K562 (cell line): ENCODE measurements at regions not wholly inside any gene's neighbourhood (a gene's known extent, or its start where the extent isn't known, plus 50 kb on each side); places are given as distances from the start of the nearest gene placed in this dataset.

Source experiments
- ATAC-seq: fragments of 200-7000 bp; cut with Tn5 transposase; 3 replicates; pipeline ENCODE4 v1.9.1; 2020; ENCODE audit warnings: moderate library complexity
- BruUV-seq: library from RNA; stranded (reverse); fragments of 400-500 nt; replicated peaks from 2 replicates; lab custom pipeline; 2021; lab: Mats Ljungman, UMichigan
- CTCF ChIA-PET: fragments of 300-600 bp; formaldehyde crosslinking; extraction: SDS; loops from one replicate; lab custom pipeline; 2021; ENCODE audit warnings: low intra/inter-chr PET ratio; lab: Yijun Ruan, JAX
- POLR2A ChIA-PET: fragments of 300-600, 350-650 bp; sonication (Branson Sonifier 250); formaldehyde crosslinking; extraction: SDS; loops from one replicate; lab custom pipeline; 2021; ENCODE audit warnings: antibody characterized with exemption, inconsistent platforms; lab: Yijun Ruan, JAX
- DNase-seq, 4 experiments: peaks; one replicate each; pipeline versions ENCODE4 v3.0.0 to v3.0.0-alpha.2; 2011 to 2018; ENCODE audit warnings: low spot score in 3 of 4, mixed read lengths in 3 of 4; ENCODE audit errors: extremely low read depth in 1 of 4
- FAIRE-seq: peaks from 2 replicates; lab custom pipeline; 2011; peaks lifted over from hg19 to GRCh38; lab: Jason Lieb, UNC
- H2AFZ ChIP-seq: 2 replicates; pipeline ENCODE4 v1.6.0; 2011; ENCODE audit warnings: low read depth, low read length, control low read depth, inconsistent platforms
- H3K27ac ChIP-seq: fragments of 200-600 bp; 3 replicates; pipeline ENCODE4 v1.8.0; 2011; ENCODE audit warnings: low read depth, mild to moderate bottlenecking, control low read depth, inconsistent platforms, low read length, moderate library complexity, mixed read lengths; ENCODE audit errors: extremely low read depth
- H3K27me3 ChIP-seq, 2 experiments: fragments of 300-600 bp in 1 of 2; 2 replicates in 1 of 2; 3 replicates in 1 of 2; pipeline versions ENCODE4 v1.6.0 to v1.8.0; 2011; ENCODE audit warnings: inconsistent platforms in 2 of 2, low read length in 2 of 2, mild to moderate bottlenecking in 1 of 2, mixed read lengths in 1 of 2, moderate library complexity in 1 of 2; ENCODE audit not compliant: control insufficient read depth in 2 of 2, insufficient read depth in 2 of 2
- H3K36me3 ChIP-seq: fragments of 300-600 bp; 3 replicates; pipeline ENCODE4 v1.8.0; 2011; ENCODE audit warnings: mild to moderate bottlenecking, low read length, inconsistent platforms; ENCODE audit not compliant: control insufficient read depth, insufficient read depth
- H3K4me1 ChIP-seq, 2 experiments: fragments of 200-600 bp in 1 of 2; replicated peaks in 1 of 2; 2 replicates in 1 of 2; 3 replicates in 1 of 2; pipeline versions ENCODE4 v1.5.1 to v1.8.0; 2011; ENCODE audit warnings: inconsistent platforms in 2 of 2, low read length in 2 of 2, mild to moderate bottlenecking in 1 of 2, mixed read lengths in 1 of 2, moderate library complexity in 1 of 2; ENCODE audit not compliant: control insufficient read depth in 2 of 2, insufficient read depth in 2 of 2
- H3K4me2 ChIP-seq: 2 replicates; pipeline ENCODE4 v1.6.1; 2011; ENCODE audit warnings: low read length, control low read depth, inconsistent platforms, mixed read lengths; ENCODE audit not compliant: insufficient read depth
- H3K4me3 ChIP-seq: fragments of 200-600 bp; sonication (generic), shearing (Covaris generic); 2 replicates; pipeline ENCODE4 v1.5.1; 2016; ENCODE audit warnings: control low read depth, inconsistent platforms
- H3K79me2 ChIP-seq: fragments of 200-600 bp; 3 replicates; pipeline ENCODE4 v1.8.0; 2011; ENCODE audit warnings: low read length, inconsistent platforms; ENCODE audit not compliant: control insufficient read depth, insufficient read depth
- H3K9ac ChIP-seq, 2 experiments: 2 replicates each; pipeline versions ENCODE4 v1.6.0 to v1.6.1; 2011; ENCODE audit warnings: low read depth in 2 of 2, low read length in 2 of 2, control low read depth in 1 of 2, inconsistent platforms in 1 of 2, mild to moderate bottlenecking in 1 of 2, mixed read lengths in 1 of 2; ENCODE audit not compliant: insufficient read depth in 1 of 2
- H3K9me1 ChIP-seq: one replicate; pipeline ENCODE4 v1.6.0; 2011; ENCODE audit warnings: inconsistent platforms, mild to moderate bottlenecking, low read length, moderate library complexity; ENCODE audit not compliant: control insufficient read depth, insufficient read depth
- H3K9me3 ChIP-seq: replicated peaks from 2 replicates; pipeline ENCODE4 v1.5.1; 2011; ENCODE audit warnings: low read depth, low read length, inconsistent platforms; ENCODE audit not compliant: control insufficient read depth, insufficient read depth
- H4K20me1 ChIP-seq: replicated peaks from 2 replicates; pipeline ENCODE4 v1.6.1; 2011; ENCODE audit warnings: low read length, inconsistent platforms, mixed read lengths; ENCODE audit not compliant: control insufficient read depth, insufficient read depth
- ATF1 ChIP-seq, 2 experiments: fragments of 450-650 bp in 1 of 2; IDR thresholded peaks; 2 replicates each; pipeline ENCODE4 v1.6.1; 2016; ENCODE audit warnings: missing compliant biosample characterization in 1 of 2, missing genetic modification characterization in 1 of 2
- EHMT2 ChIP-seq: fragments of 450-650 bp; IDR thresholded peaks from 2 replicates; pipeline ENCODE4 v1.6.1; 2018; ENCODE audit warnings: antibody characterized with exemption
- HSF4 ChIP-seq: fragments of 250-450 bp; sonication (Bioruptor Pico); IDR thresholded peaks from 2 replicates; pipeline ENCODE4 v2.1.2; 2022; ENCODE audit warnings: mild to moderate bottlenecking, moderate library complexity, borderline replicate concordance
- MBD2 ChIP-seq: sonication (generic); IDR thresholded peaks from 2 replicates; pipeline ENCODE4 v1.6.1; 2016; ENCODE audit warnings: low read depth, borderline replicate concordance
- MEIS2 ChIP-seq: fragments of 450-650 bp; IDR thresholded peaks from 2 replicates; pipeline ENCODE4 v1.6.1; 2014; ENCODE audit warnings: mild to moderate bottlenecking; ENCODE audit not compliant: partially characterized antibody
- NR1H2 ChIP-seq: sonication (generic); formaldehyde crosslinking; IDR thresholded peaks from 2 replicates; pipeline ENCODE4 v1.4.0; 2020; ENCODE audit warnings: mild to moderate bottlenecking, missing genetic modification reagents
- POLR2B ChIP-seq: fragments of 450-650 bp; IDR thresholded peaks from 2 replicates; pipeline ENCODE4 v1.6.1; 2018; ENCODE audit warnings: low read depth; ENCODE audit not compliant: partially characterized antibody
- PYGO2 ChIP-seq: fragments of 450-650 bp; IDR thresholded peaks from 2 replicates; pipeline ENCODE4 v1.6.1; 2016; ENCODE audit warnings: mild to moderate bottlenecking, missing genetic modification characterization, moderate library complexity, missing compliant biosample characterization
- SMARCA4 ChIP-seq: fragments of 450-650 bp; IDR thresholded peaks from 2 replicates; pipeline ENCODE4 v1.6.1; 2016
- XRCC4 ChIP-seq: IDR thresholded peaks from one replicate; pipeline ENCODE4 v1.6.1; 2011; ENCODE audit not compliant: insufficient read depth, insufficient read length; ENCODE audit errors: extremely low read depth
- ZNF561 ChIP-seq: fragments of 450-650 bp; formaldehyde crosslinking; conservative IDR thresholded peaks from 2 replicates; pipeline ENCODE4 v1.4.0; 2020; ENCODE audit warnings: mild to moderate bottlenecking, moderate library complexity
- ZNF57 ChIP-seq: fragments of 450-650 bp; formaldehyde crosslinking; IDR thresholded peaks from 2 replicates; pipeline ENCODE4 v1.4.0; 2020; ENCODE audit warnings: mild to moderate bottlenecking, moderate library complexity
- ZNF644 ChIP-seq: fragments of 200-800 bp; sonication (Bioruptor generic); IDR thresholded peaks from 2 replicates; pipeline ENCODE4 v1.6.1; 2016; ENCODE audit warnings: low read depth, missing genetic modification characterization, missing compliant biosample characterization
- WGBS: fragments of 100-300 bp; shearing (Covaris generic); methylation state at CpG from one replicate; pipeline ENCODE4 v1.1.6; 2016; ENCODE audit warnings: low coverage, mixed read lengths; ENCODE audit not compliant: insufficient coverage; ENCODE audit errors: missing lambda C conversion rate; 5-methylcytosine and 5-hydroxymethylcytosine counted together
- in situ Hi-C: fragments of 300-500 bp; cut with MboI; formaldehyde crosslinking; loops from 4 replicates; pipeline ENCODE4 v1.15.0; 2018; ENCODE audit warnings: inconsistent platforms, mixed read lengths
- intact Hi-C: fragments of 100-400 bp; cut with micrococcal nuclease; formaldehyde crosslinking; loops from 2 replicates; pipeline ENCODE4 v1.14.2; 2022

DNA sequence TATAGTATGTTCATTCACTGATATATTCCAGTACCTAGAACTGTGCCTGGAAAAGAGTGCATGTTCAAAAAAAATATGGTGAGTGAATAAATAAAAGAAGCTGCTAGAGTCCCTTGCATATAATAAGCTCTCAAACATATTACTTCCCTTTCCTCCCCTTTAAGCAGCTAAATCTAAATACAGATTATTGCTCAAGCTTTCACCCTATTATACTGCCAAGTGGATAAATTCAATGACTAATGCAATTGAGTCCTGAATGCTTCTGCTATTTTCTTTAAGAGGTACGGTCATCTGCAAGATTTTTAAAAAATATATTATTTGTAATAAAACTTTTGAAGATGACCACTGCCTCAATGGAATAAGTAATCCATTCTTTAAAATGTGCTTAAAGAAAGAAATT lies 248.4 kb downstream of the PLK2 start:
- no peak for DNase-seq
- Histone ChIP-seq H3K4me2 (no peak overlapping the region), H3K4me3 (no peak overlapping the region), H3K27me3 (no peaks in the 10 kb centered on the region), H3K9ac (no peak overlapping the region), H3K4me1 (no peaks in the 10 kb centered on the region), H3K79me2 (no peaks in the 10 kb centered on the region), H2AFZ (no peak overlapping the region), H3K9me1 (no peaks in the 10 kb centered on the region)
- intact Hi-C loops (no loop called here), in situ Hi-C loops (no loop called here)
- no TSS peak for BruUV-seq
- no peak for FAIRE-seq
- ATAC-seq, result no peak
- ChIA-PET CTCF (no interaction called here), POLR2A (no interaction called here)
- WGBS, result 7% methylated on average over 1 of the region's 1 CpG
- no peak for TF ChIP-seq SMARCA4
- no peak for TF ChIP-seq ZNF644 (tag)
- no peak for TF ChIP-seq ATF1 (CRISPR knock-in tag; IDR thresholded peaks at IDR 0.05)
- no peak for TF ChIP-seq ATF1 (tag; IDR thresholded peaks at IDR 0.05)
- TF ChIP-seq PYGO2, result no peak
- TF ChIP-seq, all 486 proteins: peak for 0
- H3K9me3 ChIP-seq, result no peaks in the 10 kb centered on the region
- H4K20me1 ChIP-seq, result no peaks in the 10 kb centered on the region
- H3K36me3 ChIP-seq, result no peaks in the 10 kb centered on the region
- H3K27ac ChIP-seq, result no peak overlapping the region

DNA sequence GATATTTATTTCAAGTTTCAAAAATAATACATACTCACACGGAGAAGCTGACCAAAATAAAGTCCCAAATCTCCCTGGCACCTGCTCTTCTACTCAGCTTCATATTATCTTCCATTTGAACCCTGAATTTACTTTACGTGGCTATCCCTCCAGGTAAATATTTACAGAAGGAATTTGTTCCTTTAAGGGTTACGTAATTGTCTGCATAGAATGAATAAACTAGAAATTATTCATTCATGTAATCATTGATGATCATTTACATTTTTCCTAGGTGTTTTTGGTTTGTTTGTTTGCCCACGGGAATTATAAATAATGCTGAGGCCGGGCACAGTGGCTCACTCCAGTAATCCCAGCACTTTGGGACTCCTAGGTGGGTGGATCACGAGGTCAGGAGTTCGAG lies 251.2 kb downstream of the PLK2 start:
- Histone ChIP-seq H3K79me2 (no peaks in the 10 kb centered on the region), H3K4me3 (no peak overlapping the region), H3K4me1 (no peaks in the 10 kb centered on the region), H2AFZ (no peak overlapping the region), H3K36me3 (no peaks in the 10 kb centered on the region), H3K9ac (no peak overlapping the region), H3K27ac (no peak overlapping the region), H3K9me3 (no peaks in the 10 kb centered on the region), H3K9me1 (no peaks in the 10 kb centered on the region), H3K4me2 (no peak overlapping the region), H3K27me3 (no peaks in the 10 kb centered on the region), H4K20me1 (no peaks in the 10 kb centered on the region)
- DNase-seq, result no peak
- TF ChIP-seq ZNF57 (CRISPR knock-in tag), result no peak
- no peak for TF ChIP-seq EHMT2
- no peak for TF ChIP-seq ZNF561 (CRISPR knock-in tag)
- TF ChIP-seq POLR2B, result no peak
- no peak for TF ChIP-seq MEIS2
- no peak for TF ChIP-seq MBD2
- no peak for TF ChIP-seq XRCC4
- TF ChIP-seq NR1H2 (CRISPR knock-in tag), result no peak
- TF ChIP-seq HSF4 (CRISPR knock-in tag), result no peak
- intact Hi-C loops, result no loop called here
- in situ Hi-C loops, result no loop called here
- FAIRE-seq, result no peak
- ChIA-PET CTCF (no interaction called here), POLR2A (no interaction called here)
- ATAC-seq, result no peak
- no TSS peak for BruUV-seq
- 6% methylated on average over 7 of the region's 7 CpGs for WGBS
